ENCODE measurements at regions not wholly inside any gene's neighbourhood (a gene's known extent, or its start where the extent isn't known, plus 50 kb on each side); places are given as distances from the start of the nearest gene placed in this dataset.
"Not testable (repeated sequence)": the region's sequence is repeated elsewhere in the genome, so short reads cannot be mapped to it uniquely, and the experiment has no call there.

DNA sequence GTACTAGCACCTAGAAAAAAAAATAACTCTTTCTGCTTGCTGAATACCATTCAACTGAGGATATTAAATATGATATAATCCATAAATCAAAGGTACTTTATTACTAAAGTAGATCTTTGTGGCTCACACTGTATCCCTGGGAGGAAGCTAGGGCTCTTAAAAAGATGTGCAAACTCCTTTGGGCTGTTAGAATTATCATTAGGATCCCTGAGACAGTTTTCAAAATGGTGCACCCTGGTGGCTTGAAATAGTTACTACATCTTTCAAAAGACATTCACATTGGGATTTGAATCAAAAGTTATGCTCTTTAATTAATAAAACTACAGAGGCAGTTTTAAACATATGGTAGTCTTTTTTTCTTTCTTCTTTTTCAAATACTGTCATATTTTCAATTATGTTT is 228.5 kb upstream of the G2E3 start:
- no peak for DNase-seq

DNA sequence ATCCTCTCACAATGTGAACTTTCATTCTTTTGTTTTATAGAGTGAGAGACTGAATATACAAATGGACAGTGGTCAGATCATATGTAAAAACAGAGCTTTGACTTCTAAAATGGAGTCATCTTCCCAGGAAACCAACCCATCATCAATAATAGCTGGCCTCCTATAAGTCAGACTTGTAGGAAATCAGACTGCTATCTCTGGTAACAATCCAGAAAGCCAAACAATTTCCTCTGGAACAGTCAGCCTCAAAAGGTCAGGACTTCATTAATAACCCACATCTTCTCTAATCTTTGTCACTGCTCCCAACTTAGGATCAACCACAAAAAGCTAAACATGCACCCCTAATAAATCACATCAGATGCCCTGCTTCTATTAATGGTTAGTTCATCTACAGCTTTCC is 227.9 kb upstream of the G2E3 start:
- DNase-seq = no peak

DNA sequence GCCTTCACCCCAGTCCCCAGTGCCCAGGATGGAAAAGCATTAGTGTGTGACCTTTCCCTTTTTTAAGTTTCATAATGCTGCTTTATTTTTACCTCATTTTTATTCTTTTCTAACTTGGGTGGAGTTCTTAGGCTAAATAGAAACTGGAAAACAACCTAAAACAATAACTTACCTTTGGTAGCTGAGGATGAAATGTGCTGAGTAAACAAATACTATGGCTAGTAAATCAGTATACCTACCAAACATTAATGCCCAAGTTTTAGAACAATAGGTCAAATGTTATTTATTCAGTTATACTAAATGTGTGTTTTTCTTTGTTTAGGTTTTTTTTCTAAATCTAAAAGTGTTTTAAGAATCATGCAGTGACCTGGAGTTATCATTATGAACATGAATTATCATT is 226.6 kb upstream of the G2E3 start:
- DNase-seq = no peak

DNA sequence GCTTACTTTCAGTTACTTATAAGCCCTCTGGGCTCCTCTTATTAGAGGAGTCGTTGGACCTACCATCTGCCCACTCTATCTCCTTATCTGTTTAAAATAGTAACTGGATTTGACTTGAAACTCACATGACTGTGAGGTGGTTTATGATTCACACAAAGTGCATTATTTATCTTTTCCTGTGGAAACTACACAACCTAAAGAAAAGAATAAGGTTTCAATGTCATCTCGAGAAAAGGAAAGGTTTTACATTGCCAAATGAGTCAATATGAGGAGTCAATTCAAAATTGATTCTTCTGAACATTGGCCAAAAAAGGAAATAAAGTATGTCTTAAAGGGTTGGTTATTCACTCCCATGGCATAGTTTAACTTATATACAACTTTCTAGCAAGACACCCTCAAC is 225.0 kb upstream of the G2E3 start:
- DNase-seq = no peak

DNA sequence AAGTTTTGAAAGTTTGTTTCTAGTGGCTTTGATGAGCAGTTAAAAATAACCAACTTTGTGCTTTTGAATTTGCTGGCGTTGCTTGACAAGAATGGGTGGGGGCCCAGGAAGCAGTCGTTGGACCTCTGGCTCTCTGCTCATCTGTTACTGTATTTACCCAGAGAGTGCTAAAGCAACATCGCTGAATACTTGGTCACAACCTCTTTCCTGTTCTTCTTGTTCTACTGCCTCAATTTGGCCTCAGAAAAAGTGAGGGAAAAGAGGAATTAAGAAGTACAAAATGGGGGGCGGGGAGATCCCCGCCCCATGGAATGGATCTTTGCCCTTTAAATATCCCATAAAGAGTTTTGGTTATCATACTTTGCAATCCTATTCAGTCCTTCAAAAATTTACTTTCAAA is 221.5 kb upstream of the G2E3 start:
- DNase-seq = no peak

DNA sequence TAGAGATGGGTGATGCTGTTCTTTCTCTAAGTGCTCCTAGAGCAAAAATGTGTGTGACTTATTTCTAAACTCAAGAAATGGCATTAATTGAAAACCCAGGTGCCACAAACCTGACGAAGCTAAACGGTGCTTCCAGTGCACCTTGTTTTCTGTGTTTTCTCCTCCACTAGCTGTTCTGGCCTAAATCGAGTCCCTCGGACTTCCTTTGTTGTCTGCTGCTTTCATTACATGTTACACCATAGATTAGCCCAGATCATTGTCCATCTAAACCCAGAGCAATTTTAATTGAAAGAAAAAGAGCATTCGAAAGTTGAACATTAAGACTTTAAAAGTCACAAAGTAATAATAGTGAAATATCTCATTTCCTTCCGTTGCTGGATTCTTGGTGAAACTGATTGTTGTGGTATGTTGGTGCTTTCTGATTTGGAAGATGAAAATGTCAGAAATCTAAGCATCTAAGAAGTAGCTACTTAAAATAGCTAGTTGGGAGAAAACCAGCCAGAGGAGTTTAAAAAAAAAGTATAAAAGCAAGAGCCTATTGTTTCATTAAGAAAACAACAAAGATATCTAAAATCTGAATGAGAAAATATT is 219.6 kb upstream of the G2E3 start:
- no peak for DNase-seq

DNA sequence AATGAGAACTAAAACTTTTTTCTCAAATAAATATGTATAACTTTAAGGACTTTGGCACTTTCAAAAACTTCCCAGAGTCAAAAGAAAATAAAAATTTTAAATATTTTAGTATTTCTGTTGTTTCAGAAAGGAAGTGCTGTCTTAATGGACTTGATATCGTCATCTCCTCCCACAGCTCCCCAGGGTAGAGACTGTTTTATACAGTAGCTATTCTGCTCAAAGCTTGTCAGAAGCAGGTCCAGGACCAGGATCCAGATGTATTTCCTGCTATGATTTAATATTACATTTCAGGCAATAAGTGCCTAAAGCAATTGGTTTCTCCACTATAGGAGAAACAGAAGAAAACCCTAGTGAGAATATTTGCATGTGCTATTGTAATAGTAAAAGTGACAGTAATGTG is 218.5 kb upstream of the G2E3 start:
- DNase-seq = no peak

DNA sequence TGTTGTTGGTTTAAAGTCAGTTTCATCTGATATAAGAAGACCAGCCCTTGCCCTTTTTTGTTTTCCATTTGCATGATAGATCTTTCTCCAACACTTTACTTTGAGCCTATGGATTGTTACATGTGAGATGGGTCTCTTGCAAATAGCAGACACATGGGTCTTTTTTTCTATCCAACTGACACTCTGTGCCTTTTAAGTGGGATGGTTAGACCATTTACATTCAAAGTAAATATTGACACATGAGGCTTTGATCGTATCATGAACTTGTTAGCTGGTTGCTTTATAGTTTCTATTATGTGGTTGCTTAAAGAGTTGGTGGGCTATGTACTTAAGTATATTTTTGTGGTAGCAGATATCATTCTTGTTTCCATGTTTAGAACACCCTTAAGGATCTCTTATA is 213.4 kb upstream of the G2E3 start:
- no peak for DNase-seq

DNA sequence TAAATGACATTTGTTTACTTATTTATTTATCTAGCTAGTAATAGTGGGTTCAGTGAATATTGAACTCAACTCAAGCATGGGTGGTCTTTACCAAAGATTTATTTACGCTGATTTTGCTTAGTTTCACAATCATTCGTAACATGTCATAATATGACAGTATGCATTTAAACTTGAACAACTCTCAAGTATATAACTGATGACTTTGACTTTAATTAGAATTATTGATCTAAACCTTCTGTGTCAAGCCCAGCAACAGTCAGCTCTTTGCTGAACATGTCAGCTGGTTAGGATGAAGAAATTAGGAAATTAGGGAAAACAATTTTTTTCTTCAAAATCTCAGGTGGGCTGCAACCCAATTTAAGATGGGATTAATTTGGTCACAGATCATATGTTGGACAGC is 210.5 kb upstream of the G2E3 start:
- DNase-seq = no peak

DNA sequence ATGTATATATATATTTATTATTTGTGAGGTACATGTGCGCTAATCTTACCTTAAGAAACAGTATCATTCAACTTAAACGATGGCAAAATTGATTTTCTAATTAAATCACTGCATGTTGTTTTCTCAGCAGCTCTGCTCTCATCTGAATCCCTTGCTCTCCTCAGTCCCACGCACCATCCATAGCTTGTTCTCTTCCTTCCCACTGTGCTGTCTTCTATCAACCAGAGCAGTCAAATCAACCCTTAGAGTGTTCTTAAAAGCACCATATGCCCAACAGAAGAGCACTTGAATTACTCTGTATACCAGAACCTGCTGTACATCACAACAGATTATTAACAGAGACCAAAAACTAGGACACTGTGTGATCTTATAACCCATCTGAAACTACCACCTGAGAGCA is 209.4 kb upstream of the G2E3 start:
- no peak for DNase-seq

DNA sequence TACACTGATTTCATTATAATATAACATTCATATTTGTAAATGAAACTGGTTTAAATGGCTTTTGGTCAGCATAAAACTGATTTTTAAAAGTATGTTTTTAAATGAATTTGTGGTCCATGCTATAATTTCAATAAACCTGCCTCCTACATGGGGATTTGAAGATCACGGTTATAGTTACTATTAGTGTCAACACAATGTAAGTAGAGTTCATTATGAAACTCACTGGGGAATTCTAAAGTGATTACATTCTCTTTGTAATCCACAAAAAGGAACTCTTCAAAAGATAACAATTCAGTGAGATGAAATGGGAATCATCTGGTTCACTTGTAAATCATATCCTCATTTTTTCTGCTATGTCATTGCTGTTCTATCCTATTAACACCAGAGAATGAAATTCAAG is 204.5 kb upstream of the G2E3 start:
- no peak for DNase-seq

DNA sequence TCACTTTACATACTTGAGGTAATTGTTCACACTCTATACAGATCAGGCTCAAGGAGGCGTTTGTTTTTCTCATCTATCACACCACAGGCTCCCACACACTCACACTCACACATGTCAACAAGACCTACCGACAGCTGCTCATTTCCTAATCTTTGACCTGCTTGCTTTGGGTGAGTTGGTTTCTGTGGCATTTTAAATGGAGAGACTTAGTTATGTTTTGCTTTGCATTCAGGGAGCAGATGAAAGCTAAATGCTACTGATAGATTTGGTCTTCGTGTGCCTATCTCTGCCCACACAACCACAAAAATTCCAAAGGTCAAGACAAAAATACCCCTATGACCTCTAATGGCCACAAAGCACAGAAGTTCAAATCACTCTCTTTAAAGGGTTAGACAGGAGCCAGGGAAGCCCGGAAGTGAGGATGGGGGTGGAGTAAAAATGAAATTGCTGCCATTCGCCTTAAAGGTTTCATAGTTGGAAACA is 203.5 kb upstream of the G2E3 start:
- DNase-seq = no peak

DNA sequence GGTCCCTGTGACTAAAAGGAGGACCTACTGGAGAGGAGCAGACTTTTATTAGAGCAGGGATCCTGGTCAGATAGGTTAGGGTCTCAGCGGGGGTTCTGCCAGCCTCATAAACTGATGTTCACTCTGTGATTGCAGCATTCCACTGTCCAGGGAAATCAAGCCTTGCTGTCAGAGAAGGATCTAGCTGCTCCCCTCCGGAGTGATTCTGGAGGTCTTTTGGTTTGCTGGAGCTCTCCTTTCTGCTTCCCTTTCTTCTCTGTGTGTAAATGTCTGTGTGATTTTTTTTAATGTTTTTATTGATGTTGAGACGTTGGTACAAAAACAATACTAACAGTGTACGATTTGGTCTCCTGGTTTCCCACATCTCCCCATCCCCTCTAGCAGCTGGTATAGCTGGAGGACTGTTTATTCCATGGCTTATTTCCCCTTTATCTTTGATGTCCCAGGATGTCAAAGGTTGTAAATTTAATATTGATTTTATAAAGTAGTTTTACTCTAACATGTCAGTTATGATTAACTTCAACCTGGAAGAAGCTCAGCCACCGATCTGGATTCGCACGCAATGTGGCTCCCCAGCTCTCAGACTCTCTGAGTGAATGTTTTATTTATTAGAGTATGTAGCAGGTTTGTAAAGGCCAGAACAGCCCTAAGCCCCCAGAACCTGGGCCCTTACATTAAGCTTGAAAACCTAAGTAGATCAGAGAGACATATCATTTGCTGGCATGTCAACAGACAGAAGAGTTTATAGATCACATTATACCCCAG is 202.3 kb upstream of the G2E3 start:
- DNase-seq = no peak

DNA sequence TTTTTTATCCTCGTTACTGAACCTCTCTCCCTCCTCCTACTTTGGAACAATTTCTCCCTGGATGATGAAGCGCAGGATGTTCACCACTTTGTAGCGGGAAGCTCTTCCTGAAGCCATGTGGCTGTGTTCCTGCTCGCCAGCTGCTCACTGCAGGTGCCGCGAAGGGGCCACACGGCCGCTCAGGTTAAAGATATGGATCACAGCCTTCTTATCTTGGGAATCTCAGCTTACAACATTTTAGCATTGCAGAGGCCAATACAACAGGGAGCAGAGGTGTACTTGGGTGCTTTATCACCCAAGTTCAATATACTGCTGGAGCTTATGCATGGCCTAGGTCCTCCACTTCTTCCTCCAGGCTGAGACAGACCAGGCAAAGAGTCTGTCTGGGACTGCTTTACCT is 201.2 kb upstream of the G2E3 start:
- DNase-seq = no peak

DNA sequence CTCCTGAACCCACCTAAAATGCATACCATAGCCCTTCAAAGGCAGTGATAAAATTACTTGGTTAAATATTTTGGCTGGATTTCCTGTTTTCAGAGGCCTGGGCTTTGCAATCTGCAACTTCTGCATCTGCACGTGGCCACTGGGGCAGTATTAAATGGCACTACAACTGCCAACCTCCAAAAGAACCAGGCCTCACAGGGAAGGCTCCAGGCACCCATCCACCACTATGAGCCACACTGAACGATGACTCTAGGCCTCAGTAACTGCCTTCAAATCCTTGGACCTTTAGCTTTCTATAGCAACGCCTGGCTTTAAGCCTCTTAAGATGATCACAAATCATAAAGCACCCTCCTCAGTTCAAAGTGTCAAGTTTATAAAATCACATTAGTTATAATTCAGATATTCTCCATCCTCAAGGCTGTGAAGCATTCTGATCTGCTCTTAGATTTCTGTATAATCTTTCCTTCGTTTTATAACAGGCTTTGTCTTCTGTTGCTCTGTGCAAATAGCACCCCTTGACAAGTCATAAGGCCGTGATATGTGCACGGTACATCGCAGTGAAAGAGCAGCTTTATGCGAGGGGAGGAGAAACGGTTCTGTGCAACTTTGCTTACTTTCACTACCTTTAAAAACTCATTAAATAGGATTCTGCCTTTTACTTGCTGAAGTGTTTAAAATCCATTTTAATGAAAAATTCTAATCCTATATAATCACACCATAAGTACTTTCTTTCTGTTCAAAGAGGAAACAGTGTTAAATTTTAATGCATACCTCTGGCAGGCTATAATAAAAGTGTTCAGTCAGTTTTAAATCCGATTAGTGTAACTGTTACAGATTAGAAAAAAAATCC is 196.4 kb upstream of the G2E3 start:
- no peak for DNase-seq

DNA sequence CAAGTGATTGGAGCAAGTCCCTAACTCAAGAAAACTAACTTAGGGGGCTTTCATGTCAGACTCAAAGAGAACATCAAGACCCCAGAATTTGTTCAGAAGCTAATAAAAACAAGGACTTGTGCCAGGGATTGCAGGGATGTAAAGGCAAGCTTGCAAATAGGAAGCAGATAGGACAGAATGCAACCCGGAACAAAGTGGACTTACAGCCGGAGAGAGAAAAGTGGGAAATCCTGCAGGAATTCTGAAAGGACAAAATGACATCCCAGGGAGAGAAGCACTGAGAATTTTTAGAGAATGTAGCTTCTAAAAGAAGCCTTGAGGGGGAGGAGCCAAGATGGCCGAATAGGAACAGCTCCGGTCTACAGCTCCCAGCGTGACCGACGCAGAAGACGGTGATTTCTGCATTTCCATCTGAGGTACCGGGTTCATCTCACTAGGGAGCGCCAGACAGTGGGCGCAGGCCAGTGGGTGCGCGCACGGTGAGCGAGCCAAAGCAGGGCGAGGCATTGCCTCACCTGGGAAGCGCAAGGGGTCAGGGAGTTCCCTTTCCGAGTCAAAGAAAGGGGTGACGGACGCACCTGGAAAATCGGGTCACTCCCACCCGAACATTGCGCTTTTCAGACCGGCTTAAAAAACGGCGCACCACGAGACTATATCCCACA is 195.6 kb upstream of the G2E3 start:
- DNase-seq = not testable (repeated sequence)

DNA sequence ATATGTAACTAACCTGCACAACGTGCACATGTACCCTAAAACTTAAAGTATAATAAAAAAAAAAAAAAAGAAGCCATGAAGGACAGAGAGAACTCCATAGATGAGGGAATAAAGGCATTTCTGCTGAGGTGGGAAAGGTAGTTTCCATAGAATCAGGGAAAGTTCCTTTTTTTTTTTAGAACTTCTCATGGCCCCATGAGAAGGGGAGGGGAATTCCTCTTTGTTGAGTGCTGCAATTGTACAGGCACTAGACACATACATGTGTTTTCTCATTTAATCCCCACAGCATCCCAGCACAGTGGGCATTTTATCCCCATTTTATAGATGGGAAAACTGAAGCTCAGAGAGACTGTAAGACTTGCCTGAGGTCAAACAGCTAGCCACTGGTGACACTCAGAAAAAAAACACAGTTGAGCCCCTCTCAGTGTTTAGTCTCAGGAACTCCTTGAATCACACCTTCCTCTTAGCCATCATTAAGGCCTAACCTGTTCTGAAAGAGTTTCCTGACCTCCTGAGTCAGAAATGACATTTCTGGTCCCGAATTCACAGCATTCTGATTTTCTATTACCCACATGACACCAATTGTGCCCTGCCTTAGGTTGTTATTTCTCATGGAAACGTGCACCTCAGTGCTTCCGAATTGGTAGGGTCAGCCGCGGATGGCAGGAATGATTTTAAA is 189.3 kb upstream of the G2E3 start:
- DNase-seq = no peak

DNA sequence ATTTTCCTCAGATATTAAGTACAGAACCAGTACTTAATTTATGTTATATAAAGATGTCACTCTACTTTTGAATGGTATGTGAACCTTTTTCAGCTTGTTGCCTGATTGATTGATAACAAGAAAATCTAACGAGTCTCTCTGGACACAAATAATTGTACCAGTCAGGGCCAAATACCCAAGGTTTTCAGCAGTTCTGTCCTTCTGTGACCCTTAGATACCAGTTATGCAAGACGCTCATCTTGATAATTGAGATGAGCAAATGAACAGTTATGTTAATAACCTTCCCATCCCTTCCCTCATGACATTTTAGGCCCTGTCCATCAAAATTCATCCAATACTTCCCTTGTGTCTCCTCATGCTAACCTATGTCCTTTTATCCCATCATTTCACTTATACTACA is 185.9 kb upstream of the G2E3 start:
- DNase-seq = no peak

DNA sequence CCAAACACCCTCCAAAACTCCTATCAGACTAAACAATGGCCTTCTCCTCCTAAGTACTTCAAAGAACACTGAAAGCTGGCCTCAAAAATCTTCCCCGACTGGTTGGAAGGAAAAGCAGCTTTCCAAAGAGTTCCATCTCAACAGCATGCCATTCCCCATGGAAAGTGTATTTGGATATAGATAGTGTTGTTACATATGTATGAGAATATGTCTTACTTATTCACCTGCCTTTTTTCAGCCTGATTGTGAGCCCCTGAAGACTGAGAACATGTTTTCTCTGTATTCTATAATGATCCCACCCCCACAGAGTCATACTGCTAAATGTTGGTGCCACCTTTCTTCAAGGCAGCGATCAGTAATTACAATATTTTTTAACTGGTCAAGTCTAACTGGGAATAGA is 185.4 kb upstream of the G2E3 start:
- no peak for DNase-seq

DNA sequence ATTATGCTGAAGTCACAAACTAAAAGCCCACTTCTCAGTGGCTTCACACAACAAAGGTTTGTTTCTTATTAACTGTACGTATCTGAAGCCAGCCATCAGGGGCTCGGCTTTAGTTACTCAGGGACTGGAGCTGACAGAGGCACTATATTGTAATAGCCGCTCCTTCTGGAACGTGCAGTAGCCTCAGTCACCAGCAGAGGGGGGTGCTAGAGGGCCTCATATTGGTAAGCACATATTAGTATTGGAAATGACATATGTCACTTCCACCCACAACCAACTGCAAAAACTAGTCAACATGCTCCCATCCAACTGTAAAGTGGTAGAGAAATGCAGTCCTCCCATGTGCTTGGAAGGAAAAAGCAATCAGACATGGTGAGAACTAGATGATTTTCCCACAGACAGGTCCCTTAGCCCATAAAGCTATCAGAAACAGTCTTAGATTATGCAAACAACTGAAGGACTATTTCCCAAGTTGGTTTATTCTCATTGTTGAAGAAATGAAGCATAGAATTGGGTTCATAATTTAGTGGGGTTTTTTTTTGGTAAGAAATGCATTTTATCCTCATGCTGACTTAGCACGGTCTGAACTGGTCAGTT is 183.6 kb upstream of the G2E3 start:
- DNase-seq = peak; percentile 13

DNA sequence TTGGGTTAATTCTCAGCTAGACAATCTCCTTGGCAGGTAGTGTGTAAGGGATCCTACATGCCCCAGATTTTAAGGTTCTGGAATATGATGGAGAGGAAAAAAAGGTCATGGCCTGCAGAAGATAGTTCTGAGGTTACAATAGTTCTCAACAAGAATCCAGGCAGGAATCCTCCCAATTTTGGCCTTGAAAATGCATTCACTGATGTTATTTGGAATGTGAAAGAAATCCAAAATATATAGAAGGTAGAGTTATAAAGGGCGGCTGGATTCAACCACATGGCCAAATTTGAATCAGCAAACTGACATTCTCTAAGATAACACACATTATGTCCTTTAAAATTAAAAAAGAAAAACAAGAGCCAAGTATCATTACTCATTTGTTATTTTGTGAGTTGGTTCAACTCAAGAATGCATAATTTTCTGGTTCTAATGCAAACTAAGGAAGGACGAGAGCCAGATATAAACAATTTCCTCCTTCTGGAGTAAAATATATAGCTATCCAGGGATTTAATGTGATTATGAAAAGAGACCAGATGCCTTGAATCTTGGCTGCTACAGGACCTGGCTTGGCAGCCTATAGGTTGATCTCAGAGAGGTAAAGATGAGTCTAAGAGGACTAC is 177.0 kb upstream of the G2E3 start:
- DNase-seq = no peak

DNA sequence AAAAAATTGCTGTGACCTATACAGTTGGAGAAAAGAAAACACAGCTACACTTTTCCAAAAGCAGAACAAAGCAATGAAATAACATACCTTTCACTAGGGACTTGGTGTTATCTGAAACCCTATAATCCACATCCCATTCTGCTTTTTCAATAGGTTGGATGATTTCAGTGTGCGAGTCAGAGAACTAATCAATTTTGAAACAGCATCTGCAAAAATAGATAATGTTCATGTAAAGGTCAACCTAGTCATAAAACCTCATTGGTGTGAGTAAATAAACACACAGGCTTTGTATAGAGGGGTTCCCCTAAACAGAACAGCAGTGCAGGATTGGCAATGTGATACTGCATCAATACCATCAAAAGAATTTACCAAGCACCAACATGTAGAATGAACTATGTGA is 173.0 kb upstream of the G2E3 start:
- no peak for DNase-seq

Measured in activated effector memory CD4-positive, alpha-beta T cell treated with Interleukin-2 at 50 U/mL for 16 hours (primary cell).